ENCODE measurements at regions not wholly inside any gene's neighbourhood (a gene's known extent, or its start where the extent isn't known, plus 50 kb on each side); places are given as distances from the start of the nearest gene placed in this dataset.

DNA sequence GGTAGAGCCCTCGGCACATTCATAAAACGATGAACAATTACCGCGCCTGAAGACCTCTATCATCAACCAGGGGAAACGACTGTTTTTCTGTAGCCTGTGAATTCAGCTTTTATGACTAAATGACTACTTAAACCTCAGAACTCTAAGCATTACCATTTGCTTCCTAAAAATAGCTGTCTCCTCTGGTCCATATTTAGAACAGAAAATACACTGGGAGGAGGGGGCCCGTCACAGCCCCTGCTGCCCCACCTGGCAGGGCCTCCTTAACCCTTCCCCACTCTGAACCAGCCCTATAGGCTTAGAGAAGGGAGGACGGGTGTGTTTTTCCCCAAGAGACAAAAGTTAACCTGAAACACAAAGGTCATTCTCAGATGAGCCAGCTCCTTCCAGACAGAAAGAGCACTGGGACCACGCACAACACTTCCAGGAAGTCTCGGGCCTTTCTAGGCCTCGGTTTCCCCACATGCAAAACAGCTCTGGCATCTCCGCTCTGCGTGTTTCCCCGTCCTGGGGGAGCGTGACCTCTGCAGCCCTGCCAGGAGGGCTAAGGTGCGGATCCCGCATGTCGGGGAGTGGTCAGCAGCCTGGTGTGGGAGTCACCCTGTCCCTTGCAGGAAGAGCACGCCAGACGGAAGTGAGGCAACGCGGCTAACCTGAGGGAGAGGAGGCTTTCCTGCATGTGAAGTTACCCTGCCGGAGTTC is 193.9 kb downstream of the DLL1 start:
- Histone ChIP-seq H3K4me1 (ENCODE audit: control insufficient read depth, insufficient read depth, low read length, poor library complexity, severe bottlenecking) (no peaks in the 10 kb centered on the region), H3K9me3 (ENCODE audit: control insufficient read depth, low read length) (no peaks in the 10 kb centered on the region), H3K4me3 (ENCODE audit: insufficient read depth, low read depth, low read length, poor library complexity, severe bottlenecking) (no peak overlapping the region), H3K36me3 (ENCODE audit: control insufficient read depth, insufficient read depth, low read length) (no peaks in the 10 kb centered on the region), H3K27ac (ENCODE audit: insufficient read depth, low read length, poor library complexity, severe bottlenecking) (no peak overlapping the region), H3K27me3 (replicated peaks; ENCODE audit: control insufficient read depth, insufficient read depth, low read length, poor library complexity, severe bottlenecking) (no peaks in the 10 kb centered on the region)
- no peak for DNase-seq

DNA sequence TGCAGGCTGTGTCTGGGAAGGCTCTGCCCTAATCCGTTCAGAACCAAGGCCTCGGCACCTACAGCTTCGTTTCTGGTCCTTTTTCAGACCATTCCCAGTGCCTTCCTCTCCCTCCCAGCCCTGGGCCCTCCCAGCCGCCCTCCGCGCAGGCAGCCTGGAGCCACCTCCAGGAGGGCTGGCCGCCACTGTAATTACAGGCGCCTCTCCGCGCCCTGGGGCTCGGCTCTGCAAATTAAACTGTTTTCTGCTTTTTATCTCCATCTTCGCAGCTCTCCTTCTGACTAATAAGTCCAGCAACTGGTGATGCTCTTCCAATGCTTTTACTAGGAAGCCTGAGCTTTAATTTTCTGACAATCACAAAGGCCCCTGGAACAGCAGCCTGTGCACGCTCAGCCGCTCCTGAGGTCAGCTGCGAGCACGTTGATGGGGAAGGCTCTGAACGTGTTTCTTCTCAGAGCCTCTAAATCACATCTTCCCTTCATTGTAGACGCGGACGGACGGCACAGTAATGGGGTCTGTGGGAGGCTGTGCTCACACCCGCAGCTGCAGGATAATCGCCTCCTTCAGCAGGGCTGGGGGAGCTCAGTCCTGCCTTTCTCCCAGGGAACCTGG is 194.6 kb downstream of the DLL1 start:
- H3K36me3 ChIP-seq (ENCODE audit: control insufficient read depth, insufficient read depth, low read length) = no peaks in the 10 kb centered on the region
- H3K9me3 ChIP-seq (ENCODE audit: control insufficient read depth, low read length) = no peaks in the 10 kb centered on the region
- no peaks in the 10 kb centered on the region for H3K4me1 ChIP-seq (ENCODE audit: control insufficient read depth, insufficient read depth, low read length, poor library complexity, severe bottlenecking)
- H3K27ac ChIP-seq (ENCODE audit: insufficient read depth, low read length, poor library complexity, severe bottlenecking) = no peak overlapping the region
- no peak for DNase-seq
- H3K4me3 ChIP-seq (ENCODE audit: insufficient read depth, low read depth, low read length, poor library complexity, severe bottlenecking) = no peak overlapping the region
- H3K27me3 ChIP-seq (replicated peaks; ENCODE audit: control insufficient read depth, insufficient read depth, low read length, poor library complexity, severe bottlenecking) = no peaks in the 10 kb centered on the region

DNA sequence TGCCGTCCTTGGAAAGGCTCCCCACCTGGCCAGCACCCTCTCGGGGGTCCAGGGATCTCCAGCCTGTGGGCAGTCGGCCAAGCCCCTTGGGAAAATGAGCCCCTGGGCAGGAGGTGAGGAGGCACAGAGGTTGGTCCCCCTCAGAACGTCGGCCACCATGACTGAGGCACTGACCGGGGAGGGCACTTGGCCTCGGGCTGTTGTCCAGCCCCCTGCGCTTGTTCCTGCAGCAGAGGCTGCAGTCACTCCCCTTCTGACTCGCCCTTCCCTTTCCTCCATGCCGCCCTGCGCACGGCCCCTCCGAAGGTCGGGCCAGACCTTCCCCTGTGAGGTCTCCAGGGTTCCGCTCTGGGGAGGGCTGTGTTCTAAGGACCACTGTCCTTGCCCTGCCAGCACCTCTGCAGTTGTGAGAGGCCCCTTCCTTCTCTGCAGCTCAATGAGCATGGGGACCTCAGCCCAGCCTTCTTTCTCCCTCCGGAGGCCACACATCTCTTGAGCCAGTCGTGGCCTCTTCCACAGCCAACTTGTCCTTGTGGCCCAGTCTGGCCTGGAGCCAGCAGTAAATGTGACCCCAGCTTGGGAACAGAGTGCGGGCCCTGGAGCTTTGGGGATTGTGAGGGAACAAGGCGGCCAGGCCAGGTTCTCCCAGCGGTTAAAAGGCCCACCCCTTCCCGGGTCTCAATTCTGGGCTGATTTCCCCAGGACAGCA is 195.5 kb downstream of the DLL1 start:
- Histone ChIP-seq H3K9me3 (ENCODE audit: control insufficient read depth, low read length) (no peaks in the 10 kb centered on the region), H3K4me3 (ENCODE audit: insufficient read depth, low read depth, low read length, poor library complexity, severe bottlenecking) (no peak overlapping the region), H3K27me3 (replicated peaks; ENCODE audit: control insufficient read depth, insufficient read depth, low read length, poor library complexity, severe bottlenecking) (no peaks in the 10 kb centered on the region), H3K36me3 (ENCODE audit: control insufficient read depth, insufficient read depth, low read length) (no peaks in the 10 kb centered on the region), H3K4me1 (ENCODE audit: control insufficient read depth, insufficient read depth, low read length, poor library complexity, severe bottlenecking) (no peaks in the 10 kb centered on the region), H3K27ac (ENCODE audit: insufficient read depth, low read length, poor library complexity, severe bottlenecking) (no peak overlapping the region)
- no peak for DNase-seq

DNA sequence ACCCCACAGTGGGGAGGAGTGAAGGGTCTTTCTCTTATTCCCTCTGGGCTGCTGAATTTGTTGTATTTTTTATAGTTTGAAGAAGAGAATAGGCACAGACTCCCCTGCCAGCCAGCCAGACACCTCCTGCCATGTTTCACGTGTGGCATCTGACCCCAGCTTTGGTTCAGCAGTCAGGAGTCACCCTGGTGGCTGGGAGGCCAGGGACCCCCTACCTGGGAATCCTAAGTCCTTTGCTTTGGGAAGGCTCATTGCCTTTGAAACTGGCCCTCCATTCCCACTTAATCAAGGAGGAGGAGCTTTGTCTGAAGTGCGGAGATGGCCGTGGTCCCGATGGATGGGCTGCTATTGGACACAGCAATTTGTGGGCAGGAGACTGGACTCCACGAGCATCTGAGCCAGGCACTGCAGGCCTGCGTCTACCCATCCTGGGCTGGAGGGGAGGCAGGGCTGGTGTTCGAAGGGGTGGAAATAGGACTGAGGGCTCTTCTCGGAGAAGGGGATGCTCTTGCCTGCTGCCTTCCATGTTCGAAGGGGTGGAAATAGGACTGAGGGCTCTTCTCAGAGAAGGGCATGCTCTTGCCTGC is 196.1 kb downstream of the DLL1 start:
- Histone ChIP-seq H3K27ac (ENCODE audit: insufficient read depth, low read length, poor library complexity, severe bottlenecking) (no peak overlapping the region), H3K27me3 (replicated peaks; ENCODE audit: control insufficient read depth, insufficient read depth, low read length, poor library complexity, severe bottlenecking) (no peaks in the 10 kb centered on the region), H3K4me3 (ENCODE audit: insufficient read depth, low read depth, low read length, poor library complexity, severe bottlenecking) (no peak overlapping the region), H3K36me3 (ENCODE audit: control insufficient read depth, insufficient read depth, low read length) (no peaks in the 10 kb centered on the region), H3K9me3 (ENCODE audit: control insufficient read depth, low read length) (no peaks in the 10 kb centered on the region), H3K4me1 (ENCODE audit: control insufficient read depth, insufficient read depth, low read length, poor library complexity, severe bottlenecking) (peaks cover 5% of the 10 kb centered on the region)
- DNase-seq = no peak

DNA sequence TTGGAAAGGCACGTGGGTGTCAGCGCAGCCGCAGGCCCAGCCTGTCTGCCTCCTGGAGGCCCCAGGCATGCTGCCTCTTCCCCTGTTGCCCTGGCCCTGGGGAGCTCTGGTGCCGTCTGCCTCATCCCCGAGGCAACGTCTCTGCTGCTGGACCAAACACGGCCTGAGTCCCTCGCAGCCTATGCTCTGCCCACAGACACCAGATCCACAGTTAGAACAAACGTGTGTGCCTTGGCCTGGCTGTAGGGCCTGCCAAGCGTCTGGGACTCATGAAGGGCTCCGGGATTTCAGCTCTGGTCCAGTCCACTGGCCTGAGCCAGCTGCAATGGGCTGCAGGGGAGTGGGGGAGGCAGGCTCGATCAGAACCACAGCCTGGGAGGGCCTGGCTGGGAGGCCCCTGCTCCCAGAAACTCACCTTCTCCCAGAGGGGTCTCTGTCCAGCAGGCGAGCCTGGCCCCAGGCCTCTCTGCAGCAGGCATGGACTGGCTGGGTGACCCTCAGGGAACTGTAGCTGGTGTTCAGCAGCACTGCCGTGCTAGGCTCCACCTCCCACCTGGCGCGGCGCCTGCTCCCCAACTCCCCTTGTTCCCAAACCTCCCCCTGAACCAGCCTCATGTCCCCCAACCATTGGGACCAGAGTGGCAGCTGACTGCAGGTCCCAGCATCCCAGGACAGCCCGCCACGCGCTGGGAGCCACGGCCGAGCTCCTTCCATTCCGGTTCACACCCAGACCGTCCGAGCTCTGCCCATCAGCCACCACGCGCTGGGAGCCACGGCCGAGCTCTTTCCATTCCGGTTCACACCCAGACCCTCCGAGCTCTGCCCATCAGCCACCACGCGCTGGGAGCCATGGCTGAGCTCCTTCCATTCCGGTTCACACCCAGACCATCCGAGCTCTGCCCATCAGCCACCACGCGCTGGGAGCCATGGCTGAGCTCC is 197.0 kb downstream of the DLL1 start:
- no peak overlapping the region for H3K27ac ChIP-seq (ENCODE audit: insufficient read depth, low read length, poor library complexity, severe bottlenecking)
- no peaks in the 10 kb centered on the region for H3K9me3 ChIP-seq (ENCODE audit: control insufficient read depth, low read length)
- DNase-seq = no peak
- H3K4me1 ChIP-seq (ENCODE audit: control insufficient read depth, insufficient read depth, low read length, poor library complexity, severe bottlenecking) = peaks cover 13% of the 10 kb centered on the region
- H3K4me3 ChIP-seq (ENCODE audit: insufficient read depth, low read depth, low read length, poor library complexity, severe bottlenecking) = no peak overlapping the region
- no peaks in the 10 kb centered on the region for H3K36me3 ChIP-seq (ENCODE audit: control insufficient read depth, insufficient read depth, low read length)
- H3K27me3 ChIP-seq (replicated peaks; ENCODE audit: control insufficient read depth, insufficient read depth, low read length, poor library complexity, severe bottlenecking) = no peaks in the 10 kb centered on the region

DNA sequence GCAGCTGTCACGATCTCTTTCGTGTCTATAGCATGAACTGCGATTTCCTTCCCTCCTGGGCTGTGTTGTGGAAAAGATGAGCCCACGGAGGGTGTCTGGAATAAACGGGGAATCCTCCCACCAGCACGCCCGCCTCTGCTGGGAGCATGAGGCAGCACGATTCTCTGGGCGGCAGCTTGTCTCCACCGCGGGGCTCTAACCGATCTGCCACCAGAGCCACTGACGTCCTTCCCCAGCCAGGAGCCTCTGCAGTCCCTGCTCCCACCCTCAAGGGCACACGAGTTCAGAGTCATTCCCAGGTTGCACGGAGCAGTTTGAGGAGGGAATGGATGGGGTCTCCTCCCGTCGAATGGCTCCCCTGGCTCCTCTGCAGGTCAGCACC is 197.6 kb downstream of the DLL1 start:
- no peak for DNase-seq
- Histone ChIP-seq H3K9me3 (ENCODE audit: control insufficient read depth, low read length) (no peaks in the 10 kb centered on the region), H3K4me1 (ENCODE audit: control insufficient read depth, insufficient read depth, low read length, poor library complexity, severe bottlenecking) (peaks cover 20% of the 10 kb centered on the region), H3K27me3 (replicated peaks; ENCODE audit: control insufficient read depth, insufficient read depth, low read length, poor library complexity, severe bottlenecking) (no peaks in the 10 kb centered on the region), H3K27ac (ENCODE audit: insufficient read depth, low read length, poor library complexity, severe bottlenecking) (no peak overlapping the region), H3K4me3 (ENCODE audit: insufficient read depth, low read depth, low read length, poor library complexity, severe bottlenecking) (no peak overlapping the region), H3K36me3 (ENCODE audit: control insufficient read depth, insufficient read depth, low read length) (no peaks in the 10 kb centered on the region)

DNA sequence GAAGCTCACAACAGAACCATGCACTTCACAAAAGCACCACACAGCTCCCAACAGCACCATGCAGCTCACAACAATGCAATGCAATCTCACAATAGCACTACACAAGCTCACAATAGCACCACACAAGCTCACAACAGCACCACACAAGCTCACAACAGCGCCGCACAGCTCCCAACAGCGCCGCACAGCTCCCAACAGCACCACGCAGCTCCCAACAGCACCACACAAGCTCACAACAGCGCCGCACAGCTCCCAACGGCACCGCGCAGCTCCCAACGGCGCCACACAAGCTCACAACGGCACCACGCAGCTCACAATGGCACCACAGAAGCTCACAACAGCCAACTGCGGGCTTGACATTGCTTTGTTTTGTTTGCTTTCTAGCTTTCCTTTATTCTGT is 198.1 kb downstream of the DLL1 start:
- H3K27me3 ChIP-seq (replicated peaks; ENCODE audit: control insufficient read depth, insufficient read depth, low read length, poor library complexity, severe bottlenecking) = no peaks in the 10 kb centered on the region
- peaks cover 23% of the 10 kb centered on the region for H3K4me1 ChIP-seq (ENCODE audit: control insufficient read depth, insufficient read depth, low read length, poor library complexity, severe bottlenecking)
- no peak overlapping the region for H3K27ac ChIP-seq (ENCODE audit: insufficient read depth, low read length, poor library complexity, severe bottlenecking)
- H3K4me3 ChIP-seq (ENCODE audit: insufficient read depth, low read depth, low read length, poor library complexity, severe bottlenecking) = no peak overlapping the region
- no peak for DNase-seq
- H3K9me3 ChIP-seq (ENCODE audit: control insufficient read depth, low read length) = no peaks in the 10 kb centered on the region
- no peaks in the 10 kb centered on the region for H3K36me3 ChIP-seq (ENCODE audit: control insufficient read depth, insufficient read depth, low read length)

DNA sequence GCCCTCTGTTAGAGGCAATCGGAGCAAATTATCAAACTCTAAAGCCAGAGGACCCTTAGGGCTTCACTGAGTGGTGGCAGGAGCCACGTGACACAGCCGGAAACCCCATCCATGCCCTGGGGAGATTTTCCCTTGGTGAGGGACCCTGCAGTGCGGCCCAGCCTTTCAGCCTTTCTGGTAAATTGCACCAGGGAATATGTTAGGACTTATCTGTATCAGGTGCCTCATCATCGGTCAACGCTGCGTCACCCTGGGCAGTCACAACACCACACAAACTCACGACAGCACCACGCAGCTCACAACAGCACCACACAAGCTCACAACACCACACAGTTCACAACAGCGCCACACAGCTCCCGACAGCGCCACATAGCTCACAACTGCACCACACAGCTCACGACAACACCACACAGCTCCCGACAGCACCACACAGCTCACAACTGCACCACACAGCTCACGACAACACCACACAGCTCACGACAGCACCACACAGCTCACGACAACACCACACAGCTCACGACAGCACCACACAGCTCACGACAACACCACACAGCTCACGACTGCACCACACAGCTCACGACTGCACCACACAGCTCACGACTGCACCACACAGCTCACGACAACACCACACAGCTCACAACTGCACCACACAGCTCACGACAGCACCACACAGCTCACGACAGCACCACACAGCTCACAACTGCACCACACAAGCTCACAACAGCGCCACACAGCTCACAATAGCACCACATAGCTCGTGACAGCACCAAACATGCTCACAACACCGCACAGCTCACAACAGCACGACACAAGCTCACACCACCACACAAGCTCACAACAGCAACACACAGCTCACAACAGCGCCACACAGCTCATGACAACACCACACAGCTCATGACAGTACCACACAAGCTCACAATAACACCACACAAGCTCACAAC is 199.0 kb downstream of the DLL1 start:
- H3K4me1 ChIP-seq (ENCODE audit: control insufficient read depth, insufficient read depth, low read length, poor library complexity, severe bottlenecking) = peaks cover 23% of the 10 kb centered on the region

More for the DNA sequence above, 199.0 kb downstream of the DLL1 start:
- no peaks in the 10 kb centered on the region for H3K9me3 ChIP-seq (ENCODE audit: control insufficient read depth, low read length)
- H3K4me3 ChIP-seq (ENCODE audit: insufficient read depth, low read depth, low read length, poor library complexity, severe bottlenecking) = no peak overlapping the region
- no peak for DNase-seq
- H3K36me3 ChIP-seq (ENCODE audit: control insufficient read depth, insufficient read depth, low read length) = no peaks in the 10 kb centered on the region
- no peak overlapping the region for H3K27ac ChIP-seq (ENCODE audit: insufficient read depth, low read length, poor library complexity, severe bottlenecking)
- H3K27me3 ChIP-seq (replicated peaks; ENCODE audit: control insufficient read depth, insufficient read depth, low read length, poor library complexity, severe bottlenecking) = no peaks in the 10 kb centered on the region

Data from effector memory CD4-positive, alpha-beta T cell (primary cell).